Skin of body (tissue), 1 donor: ENCODE measurements at regions not wholly inside any gene's neighbourhood (a gene's known extent, or its start where the extent isn't known, plus 50 kb on each side); places are given as distances from the start of the nearest gene placed in this dataset.
"Not testable (repeated sequence)": the region's sequence is repeated elsewhere in the genome, so short reads cannot be mapped to it uniquely, and the experiment has no call there.

Experiments
- DNase-seq: peaks from one replicate; lab custom pipeline; 2025; lab: John Stamatoyannopoulos, UW

DNA sequence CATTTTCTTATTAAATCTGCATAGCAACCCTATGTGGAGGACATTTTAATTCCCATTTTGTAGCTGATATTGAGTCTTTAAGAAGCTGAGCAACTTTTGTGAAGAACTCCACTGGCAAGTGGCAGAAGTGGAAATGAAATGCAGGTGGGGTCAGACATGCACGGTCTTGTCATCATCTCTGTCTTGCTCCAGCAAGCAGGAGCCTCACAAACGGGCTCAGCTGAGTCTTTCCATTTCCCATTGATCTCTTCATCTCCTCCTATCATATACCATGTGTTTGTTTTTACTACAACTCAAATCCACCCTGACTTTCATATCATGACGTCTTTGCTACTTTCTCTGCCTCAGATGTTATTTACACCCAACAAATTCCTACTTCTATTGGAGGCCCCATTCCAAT is 97.9 kb upstream of the TENM4 start:
- no peak for DNase-seq

DNA sequence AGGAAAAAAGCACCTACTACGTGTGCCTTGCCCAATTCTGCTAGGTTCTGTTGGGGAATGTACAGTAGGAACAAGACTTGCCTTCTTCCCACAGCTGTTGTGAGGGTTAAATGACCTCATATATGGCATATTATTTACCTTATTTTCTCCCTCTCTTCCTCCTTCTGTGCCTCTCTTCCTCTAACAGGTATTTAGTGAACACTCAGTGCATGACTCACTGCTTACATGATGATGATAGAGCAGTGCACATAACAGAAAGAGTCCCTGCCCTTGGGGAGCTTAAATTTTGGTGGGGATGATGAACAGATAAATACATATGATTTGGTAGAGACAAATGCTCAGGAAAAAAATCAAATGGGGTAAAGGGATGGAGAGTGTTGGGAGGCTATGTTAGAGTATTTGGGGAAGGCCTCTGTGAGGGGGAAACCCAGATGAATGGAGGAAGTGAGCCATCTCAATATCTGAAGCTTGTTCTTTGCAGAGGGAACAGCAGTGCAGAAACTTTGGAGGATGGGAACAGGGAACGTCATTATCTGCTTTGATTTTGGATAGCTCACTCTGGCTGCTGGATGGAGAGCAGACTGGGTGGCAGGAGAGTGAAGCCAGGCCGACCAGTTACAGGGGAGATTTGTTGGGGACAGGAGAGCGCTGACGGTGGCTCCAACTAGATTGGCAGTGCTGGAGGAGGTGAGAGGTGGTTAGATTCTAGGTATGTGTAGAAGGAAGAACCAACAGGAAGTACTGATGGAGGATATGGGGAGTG is 95.5 kb upstream of the TENM4 start:
- DNase-seq, result no peak

DNA sequence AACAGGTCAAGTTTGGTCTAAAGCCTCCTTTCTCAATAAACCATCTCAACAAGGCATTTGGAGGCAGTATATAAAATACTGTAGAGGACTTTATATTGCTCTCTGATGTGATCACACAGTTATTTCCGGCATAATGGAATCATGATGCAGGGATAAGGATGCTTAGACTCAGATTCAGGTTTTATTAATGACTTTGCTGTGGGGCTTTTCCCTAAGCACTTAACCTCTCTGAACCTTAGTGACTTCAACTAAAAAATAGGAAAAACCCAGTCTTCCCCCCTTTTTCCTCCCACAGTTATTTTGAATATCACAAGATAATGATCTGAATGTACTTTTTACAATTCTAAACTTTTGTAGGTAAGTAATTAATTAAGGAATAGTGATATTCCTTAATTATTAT is 94.8 kb upstream of the TENM4 start:
- DNase-seq, result no peak

DNA sequence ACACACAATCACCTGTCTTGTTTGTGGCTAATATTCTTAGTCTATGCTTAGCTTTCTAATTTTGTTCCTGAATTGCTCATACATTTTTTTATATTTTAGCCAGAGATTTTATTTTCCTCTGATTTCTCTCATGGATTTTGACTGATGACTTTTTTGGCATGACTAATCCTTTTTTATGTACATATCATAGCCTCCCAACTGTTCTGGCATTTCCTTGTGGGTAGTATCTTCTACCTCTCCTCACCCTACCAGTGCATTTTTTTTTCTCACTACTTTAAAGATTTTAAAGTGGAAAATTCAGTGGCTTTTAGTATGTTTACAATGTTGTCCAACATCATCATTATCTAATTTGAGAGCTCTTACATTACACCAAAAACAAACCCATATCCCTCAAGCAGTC is 84.4 kb upstream of the TENM4 start:
- no peak for DNase-seq

DNA sequence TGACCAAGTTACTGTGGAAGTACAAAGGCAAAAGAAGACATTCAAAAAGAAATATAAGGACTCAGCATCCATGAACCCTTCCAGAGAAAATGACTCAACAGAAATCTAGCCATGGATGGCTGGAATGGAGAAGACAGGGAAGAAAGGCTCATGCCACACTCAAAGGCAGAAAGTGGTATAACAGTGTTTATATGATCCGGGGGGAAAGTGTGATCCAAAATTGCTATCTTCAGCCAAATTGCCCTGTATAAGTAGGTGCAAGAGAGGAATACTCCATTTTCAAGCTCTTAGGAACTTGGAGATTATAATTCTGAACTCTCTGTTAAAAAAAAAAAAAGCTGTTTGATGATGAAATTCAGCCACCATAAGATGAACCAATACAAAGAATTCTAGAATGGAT is 81.8 kb upstream of the TENM4 start:
- DNase-seq, result no peak

DNA sequence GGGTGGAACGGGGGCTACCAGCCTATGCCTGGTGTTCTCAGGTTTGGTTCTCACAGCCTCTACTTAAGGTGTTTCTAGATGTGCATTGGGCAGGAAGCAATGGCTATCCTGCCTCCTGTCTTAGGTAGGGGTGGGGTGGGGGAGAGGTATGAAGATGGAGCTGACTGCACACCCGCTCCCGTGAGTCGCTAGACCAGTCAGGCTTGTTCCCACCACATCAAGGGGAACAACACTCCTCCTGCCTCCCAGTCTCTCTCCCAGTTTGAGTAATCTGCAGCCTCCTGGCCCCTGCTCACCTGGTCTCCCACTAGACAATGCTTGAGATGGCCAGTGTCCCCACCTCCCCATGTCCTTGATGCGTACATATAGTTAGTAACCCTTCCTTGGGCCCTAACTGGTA is 79.3 kb upstream of the TENM4 start:
- no peak for DNase-seq

DNA sequence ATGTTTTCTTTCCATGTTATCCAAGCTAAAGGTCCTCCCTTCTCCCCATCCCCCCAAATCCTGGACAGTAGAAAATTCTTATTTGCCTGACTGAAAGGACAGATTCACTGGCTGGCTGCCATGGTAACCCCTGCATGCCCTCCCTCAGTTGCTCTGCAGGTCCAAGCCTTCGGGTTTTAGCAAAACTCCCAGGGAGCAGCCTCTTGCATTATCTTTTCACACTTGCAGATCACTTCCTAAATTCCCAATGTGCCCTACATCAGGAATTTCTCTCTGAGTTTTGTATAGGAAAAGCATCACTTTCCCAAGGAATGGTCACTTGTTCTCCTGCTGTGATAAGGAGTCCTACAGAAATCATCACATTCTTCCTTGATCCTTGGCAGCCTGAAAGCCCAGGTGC is 75.0 kb upstream of the TENM4 start:
- DNase-seq, result no peak

DNA sequence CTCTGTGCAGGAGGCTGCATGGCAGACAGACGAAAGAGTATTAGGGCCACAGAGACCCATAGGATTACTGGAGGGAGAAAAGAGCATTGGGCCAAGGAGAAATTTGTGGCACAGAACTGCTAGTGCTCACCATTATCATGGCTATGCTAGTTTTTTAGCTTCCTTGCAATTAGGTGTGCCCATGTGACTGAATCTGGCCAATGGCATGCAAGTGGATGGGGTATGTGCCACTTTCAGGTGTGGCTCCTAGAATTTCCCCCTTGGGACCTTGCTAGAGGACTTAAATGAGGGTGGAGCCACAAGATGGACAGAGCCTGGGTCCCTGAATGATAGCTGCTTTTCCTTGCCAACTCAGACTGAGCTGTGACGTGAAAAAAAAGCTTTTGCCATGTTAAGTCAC is 73.9 kb upstream of the TENM4 start:
- no peak for DNase-seq

DNA sequence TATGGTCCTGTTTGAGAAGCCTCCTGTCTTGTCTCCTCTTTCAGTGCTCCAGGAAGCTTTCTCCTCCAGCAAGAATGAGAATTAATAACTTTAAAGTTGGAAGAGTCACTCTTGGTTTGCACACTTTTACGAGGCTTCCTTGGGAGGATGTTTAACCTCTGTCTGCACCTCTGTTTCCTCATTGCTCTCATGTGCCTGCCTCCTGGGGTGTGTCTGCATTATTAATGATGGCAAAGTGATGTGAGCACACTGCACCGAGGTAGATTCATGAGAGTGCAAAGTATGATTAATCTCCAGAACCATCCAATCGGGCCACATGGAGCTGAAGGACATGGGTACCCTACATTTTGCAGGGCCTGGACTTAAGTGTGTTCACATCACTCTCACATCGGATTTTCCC is 73.5 kb upstream of the TENM4 start:
- no peak for DNase-seq

DNA sequence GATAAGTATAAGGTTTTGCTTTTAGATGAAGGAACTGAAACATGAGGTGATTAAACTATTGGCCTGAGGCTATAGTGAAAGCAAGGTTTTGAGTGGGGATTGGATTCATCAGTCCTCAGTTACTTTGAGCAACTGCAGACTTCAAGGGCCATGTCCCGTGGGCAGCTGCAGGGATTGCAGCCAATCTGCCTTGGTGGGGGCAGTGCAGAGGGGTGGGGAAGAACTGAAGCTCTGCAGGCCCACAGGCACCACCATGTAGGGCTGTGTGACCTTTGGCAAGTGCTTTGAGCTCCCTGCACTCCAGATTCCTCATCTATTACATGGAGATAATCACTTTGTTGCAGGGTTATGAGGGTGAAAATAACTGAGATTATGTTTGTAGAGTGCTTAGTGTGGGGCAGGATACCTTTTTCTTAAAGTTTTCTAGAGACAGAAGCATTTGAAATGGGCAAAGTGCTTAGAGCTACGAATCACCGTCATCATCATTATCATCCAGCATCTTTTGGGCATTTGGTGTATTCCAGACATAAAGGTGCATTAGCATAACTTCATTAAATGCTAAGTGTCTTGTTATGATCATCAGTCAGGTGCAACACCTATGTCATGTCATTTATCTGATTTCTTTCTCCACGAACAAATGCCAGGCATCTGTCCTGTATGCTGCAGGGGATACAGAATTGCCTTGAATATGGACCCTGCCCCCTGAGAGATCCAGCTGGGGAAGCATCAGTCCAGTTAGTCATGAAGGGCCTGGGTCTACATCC is 72.1 kb upstream of the TENM4 start:
- DNase-seq, result no peak

DNA sequence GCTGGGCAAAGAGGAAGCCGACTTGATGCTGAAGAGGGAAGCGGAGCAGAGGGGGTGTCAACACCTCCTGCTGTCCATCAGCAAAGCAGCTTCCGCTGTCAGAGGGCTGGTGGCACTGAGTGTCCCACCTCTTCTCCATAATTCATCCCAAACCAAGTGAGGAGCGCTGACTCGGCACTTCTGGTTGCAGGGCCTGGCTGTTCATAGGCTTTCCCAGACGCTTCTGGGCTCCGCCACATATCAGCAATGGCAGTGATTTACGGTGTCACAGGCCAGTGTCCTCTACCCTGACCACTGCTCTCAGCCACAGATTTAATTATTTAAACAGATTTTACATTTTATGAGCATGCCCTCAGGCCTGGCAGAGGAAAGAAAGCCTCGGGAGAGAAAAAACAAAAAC is 70.1 kb upstream of the TENM4 start:
- no peak for DNase-seq

DNA sequence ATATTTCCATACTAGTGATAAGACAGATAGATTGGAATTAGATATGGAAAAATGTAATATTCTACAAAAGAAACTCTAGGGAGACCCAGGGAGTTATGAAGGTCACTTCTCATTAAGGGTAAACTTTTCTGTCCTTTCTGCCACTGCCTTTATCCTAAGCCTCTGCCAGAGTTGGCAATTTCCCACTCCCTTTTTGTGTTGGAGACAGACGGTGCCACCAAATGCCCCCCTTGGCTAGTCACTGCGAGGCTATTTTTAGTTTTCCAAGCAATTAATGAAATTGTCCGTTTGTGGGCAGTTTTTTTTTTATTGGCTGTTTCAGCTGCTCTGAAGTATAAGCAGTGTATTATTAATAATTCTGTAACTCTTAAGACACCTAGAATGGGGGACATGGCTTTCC is 67.6 kb upstream of the TENM4 start:
- DNase-seq, result no peak

DNA sequence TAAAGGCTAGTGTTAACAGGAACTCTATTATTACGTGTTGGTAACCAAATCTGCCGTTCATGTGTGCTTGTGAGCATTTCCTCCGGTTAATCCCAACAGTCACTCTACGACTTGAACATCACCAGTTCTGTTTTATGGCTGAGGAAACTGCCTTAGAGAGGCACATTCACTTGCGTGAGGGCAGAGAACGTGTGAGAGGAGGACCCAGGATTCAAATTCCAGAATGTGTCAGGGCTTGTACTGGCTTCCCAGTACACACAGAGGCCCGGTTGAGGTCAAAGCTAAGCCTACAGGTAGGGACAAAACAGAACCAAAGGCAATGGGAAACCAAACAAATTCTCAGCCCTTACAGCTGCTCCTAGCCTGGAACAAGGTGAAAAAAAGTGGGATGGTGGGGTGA is 66.9 kb upstream of the TENM4 start:
- no peak for DNase-seq

DNA sequence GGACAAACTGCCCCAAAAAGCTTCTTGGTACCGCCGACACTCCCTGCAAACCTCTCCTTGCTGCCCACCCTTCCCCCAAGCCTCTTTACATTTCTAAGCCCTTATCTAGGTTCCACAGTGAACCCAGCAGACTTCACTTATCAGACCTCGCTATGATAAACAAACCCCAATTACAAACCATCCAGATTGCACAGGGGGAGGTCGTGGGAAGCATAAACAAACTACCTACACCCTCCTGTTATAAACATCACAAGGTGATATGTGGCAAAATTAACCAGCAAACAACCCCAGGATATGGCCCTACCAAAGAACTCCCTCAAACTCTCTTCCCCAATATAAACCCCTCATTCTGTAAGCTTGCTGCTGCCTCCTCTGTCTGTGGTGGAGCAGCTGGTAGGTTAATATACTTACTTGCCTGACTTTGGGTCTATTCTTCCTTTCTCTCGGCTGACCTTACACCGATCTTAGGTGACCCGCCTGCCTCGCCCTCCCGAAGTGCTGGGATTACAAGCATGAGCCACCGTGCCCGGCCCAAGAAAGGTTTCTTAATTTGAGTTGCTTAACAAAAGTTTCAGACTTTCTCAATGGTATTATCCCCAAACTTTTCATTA is 66.0 kb upstream of the TENM4 start:
- DNase-seq, result no peak

DNA sequence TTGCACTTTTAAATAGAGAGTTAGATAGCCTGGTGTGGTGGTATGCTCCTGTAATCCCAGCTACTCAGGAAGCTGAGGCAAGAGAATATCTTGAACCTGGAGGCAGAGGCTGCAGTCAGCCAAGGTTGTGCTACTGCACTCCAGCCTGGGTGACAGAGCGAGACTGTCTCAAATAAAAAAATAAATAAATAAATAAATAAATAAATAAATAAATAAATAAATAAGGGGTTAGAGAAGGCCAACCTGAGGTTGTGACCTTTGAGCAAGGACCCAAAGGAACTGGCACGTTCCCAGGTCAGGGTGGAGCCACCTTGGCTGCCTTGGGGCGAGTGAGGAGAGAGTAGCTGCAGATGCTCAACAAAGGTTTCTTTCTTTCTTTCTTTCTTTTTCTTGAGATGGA is 65.3 kb upstream of the TENM4 start:
- no peak for DNase-seq

DNA sequence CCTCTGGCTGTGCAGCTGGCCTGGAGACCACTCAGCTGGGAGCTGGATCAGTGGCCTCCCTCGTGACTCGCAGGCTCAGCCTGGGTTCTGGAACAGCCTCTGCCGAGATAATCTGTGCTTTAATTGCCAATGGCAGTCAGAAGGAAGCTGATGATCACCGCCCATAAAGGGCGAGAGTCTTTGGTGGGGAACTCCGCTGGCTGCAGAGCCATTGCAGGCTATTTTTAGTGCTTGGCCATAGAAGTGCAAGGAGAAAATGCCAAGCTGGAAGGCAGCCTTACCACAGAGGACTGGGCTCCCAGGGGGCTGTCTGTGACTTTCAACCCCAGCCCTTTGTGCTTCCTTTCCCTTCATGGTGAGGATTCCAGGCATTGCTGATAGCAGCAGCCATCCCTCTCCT is 62.2 kb upstream of the TENM4 start:
- no peak for DNase-seq

DNA sequence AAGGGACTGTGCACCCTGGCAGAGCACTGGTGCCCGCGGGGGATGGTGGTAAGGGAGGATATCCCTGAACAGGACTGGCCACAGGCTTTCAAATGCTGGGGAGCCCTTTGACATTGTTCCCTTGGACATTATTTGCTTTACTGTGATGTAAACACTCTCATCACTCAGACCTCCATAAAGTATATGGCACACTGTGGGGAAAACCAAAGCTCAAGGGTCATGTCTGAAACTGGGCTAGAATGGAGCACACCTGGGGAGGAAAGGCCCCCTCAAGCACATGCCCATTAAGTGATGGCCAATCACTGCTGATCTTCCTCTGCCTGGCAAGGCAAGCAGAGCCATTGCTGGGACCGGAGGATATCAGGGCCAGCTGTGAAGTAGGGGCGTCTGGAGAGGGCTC is 60.9 kb upstream of the TENM4 start:
- DNase-seq, result no peak

DNA sequence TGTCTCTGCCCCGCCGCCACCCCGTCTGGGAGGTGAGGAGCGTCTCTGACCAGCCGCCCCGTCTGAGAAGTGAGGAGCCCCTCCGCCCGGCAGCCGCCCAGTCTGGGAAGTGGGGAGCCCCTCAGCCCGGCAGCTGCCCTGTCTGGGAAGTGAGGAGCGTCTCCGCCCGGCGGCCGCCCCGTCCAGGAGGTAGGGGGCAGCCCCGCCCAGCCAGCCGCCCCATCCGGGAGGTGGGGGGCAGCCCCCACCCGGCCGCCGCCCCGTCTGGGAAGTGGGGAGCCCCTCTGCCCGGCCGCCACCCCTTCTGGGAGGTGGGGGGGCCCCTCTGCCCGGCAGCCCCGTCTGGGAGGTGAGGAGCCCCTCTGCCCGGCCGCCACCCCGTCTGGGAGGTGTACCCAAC is 59.1 kb upstream of the TENM4 start:
- DNase-seq, result not testable (repeated sequence)

DNA sequence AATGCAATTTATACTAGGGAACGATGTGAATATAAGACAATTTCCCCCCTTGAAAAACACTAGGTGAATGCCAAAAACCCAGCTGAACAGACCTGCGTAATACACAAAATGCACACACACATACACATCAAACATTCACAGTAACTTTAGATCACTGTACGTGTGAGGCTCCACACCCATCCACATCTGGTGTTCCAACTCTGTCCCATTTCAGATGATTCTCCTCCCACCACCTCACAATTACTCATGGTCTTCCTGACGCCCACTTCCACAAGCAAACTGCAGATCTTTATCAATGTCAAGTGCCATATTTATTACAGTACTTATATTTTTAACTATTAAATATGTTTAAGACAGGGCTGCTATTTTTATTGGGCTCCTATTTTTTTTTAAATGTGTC is 57.8 kb upstream of the TENM4 start:
- no peak for DNase-seq

DNA sequence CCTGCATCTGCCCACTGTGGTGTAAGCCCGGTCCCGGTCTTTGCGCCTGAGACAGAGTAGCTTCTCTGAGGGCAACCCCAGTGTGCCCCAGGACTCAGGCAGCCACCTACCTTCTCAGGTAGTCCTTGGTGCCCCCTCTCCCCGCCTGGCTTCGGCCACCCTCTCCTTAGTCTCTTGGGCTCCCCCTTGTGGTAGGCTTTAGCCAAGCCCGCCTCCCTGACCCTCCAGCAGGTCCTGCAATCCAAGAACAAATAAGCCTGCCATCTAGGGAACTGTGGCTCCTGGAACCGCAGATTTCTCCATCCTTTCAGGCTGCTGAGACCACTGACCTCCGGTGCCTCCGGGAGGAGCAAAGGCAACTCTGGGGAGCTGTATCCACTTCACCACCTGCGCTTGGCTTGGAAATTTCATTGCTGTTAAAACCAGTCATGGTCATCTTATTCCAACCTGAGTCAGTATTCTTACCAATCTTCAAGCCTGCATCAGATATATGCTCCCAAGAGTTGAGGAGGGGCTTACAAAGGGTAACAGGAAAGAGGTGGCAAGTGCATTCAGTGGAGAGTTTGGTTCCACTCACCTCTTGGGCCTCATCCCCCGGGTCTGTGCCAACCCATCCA is 52.8 kb upstream of the TENM4 start:
- no peak for DNase-seq

DNA sequence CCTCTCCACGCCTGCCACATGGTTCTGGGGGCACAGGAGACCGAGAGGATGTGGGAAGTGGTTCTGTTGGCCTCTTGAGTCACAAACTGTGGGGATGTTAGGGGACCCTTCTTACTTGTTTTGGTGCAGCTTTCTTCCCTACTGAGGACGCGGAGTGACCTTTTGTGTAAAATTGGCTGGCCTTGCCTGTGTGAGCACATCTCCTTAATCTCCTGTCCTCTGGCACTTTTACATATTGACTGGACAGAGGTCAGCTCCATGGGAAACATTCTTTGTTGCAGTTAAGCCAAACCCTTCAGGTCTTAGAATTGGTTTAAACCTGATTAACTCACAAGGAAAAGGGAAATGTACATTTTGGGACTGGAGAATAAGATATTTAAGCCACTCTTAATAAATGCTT is 51.2 kb upstream of the TENM4 start:
- no peak for DNase-seq
